ENCODE measurements at regions not wholly inside any gene's neighbourhood (a gene's known extent, or its start where the extent isn't known, plus 50 kb on each side); places are given as distances from the start of the nearest gene placed in this dataset.

DNA sequence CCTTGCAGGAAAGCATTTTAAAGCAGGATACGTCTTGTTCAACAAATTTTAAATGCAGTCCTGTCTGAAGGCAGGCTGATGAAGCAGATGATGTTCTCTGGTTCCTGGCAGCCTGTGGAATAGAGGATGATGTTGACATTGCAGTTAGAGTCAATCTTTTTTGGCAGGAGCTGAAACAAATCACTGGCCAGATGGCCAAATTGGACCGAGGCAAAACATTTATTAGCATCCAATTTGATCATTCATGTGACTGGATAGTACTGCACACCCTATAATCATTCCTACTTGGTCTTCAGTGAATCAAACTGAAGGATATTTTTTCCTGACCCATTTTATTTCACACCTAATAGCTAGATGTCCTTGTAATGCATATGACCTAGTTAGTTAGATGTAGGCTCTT, 172.2 kb upstream of the SLC10A2 start:
- Histone ChIP-seq H3F3A (ENCODE audit: control insufficient read depth, insufficient read depth) (no peaks in the 10 kb centered on the region), H3K36me3 (ENCODE audit: control insufficient read depth, low read length) (no peaks in the 10 kb centered on the region), H3K9me3 (ENCODE audit: control insufficient read depth, insufficient read depth, low read length) (peaks cover 6% of the 10 kb centered on the region; the same call in 1 of the 2 replicates), H3K4me2 (ENCODE audit: low read length) (no peak overlapping the region), H3K4me1 (ENCODE audit: control insufficient read depth, low read length) (no peaks in the 10 kb centered on the region), H3K27ac (ENCODE audit: low read depth, low read length) (no peak overlapping the region), H3K27me3 (ENCODE audit: control insufficient read depth, low read length) (no peaks in the 10 kb centered on the region), H4K20me1 (ENCODE audit: control insufficient read depth, insufficient read depth, low read depth, low read length) (no peaks in the 10 kb centered on the region), H3K79me2 (ENCODE audit: control insufficient read depth, low read length) (no peaks in the 10 kb centered on the region), H3K4me3 (ENCODE audit: low read length) (no peak overlapping the region), H3K9me2 (replicated peaks; ENCODE audit: control insufficient read depth, low read length) (no peaks in the 10 kb centered on the region)
- TF ChIP-seq EZH2phosphoT487 (IDR thresholded peaks at IDR 0.05; ENCODE audit: borderline replicate concordance, low read length) = no peak
- TF ChIP-seq, protein P1, sequence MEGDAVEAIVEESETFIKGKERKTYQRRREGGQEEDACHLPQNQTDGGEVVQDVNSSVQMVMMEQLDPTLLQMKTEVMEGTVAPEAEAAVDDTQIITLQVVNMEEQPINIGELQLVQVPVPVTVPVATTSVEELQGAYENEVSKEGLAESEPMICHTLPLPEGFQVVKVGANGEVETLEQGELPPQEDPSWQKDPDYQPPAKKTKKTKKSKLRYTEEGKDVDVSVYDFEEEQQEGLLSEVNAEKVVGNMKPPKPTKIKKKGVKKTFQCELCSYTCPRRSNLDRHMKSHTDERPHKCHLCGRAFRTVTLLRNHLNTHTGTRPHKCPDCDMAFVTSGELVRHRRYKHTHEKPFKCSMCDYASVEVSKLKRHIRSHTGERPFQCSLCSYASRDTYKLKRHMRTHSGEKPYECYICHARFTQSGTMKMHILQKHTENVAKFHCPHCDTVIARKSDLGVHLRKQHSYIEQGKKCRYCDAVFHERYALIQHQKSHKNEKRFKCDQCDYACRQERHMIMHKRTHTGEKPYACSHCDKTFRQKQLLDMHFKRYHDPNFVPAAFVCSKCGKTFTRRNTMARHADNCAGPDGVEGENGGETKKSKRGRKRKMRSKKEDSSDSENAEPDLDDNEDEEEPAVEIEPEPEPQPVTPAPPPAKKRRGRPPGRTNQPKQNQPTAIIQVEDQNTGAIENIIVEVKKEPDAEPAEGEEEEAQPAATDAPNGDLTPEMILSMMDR (IDR thresholded peaks at IDR 0.05; ENCODE audit: low read depth, low read length, poor library complexity, severe bottlenecking) = no peak

GRCh38 chr13:103236213-103236612, 170.0 kb upstream of the SLC10A2 start:
- H3K9me2 ChIP-seq (replicated peaks; ENCODE audit: control insufficient read depth, low read length) = no peaks in the 10 kb centered on the region
- H3K4me3 ChIP-seq (ENCODE audit: low read length) = no peak overlapping the region
- H3F3A ChIP-seq (ENCODE audit: control insufficient read depth, insufficient read depth) = no peaks in the 10 kb centered on the region
- H3K4me1 ChIP-seq (ENCODE audit: control insufficient read depth, low read length) = no peaks in the 10 kb centered on the region
- no peaks in the 10 kb centered on the region for H3K79me2 ChIP-seq (ENCODE audit: control insufficient read depth, low read length)
- no peaks in the 10 kb centered on the region for H4K20me1 ChIP-seq (ENCODE audit: control insufficient read depth, insufficient read depth, low read depth, low read length)
- no peak overlapping the region for H3K4me2 ChIP-seq (ENCODE audit: low read length)
- no peaks in the 10 kb centered on the region for H3K27me3 ChIP-seq (ENCODE audit: control insufficient read depth, low read length)
- TF ChIP-seq EZH2phosphoT487 (IDR thresholded peaks at IDR 0.05; ENCODE audit: borderline replicate concordance, low read length) = no peak
- TF ChIP-seq, protein P1 (IDR thresholded peaks at IDR 0.05; ENCODE audit: low read depth, low read length, poor library complexity, severe bottlenecking) = no peak
- H3K36me3 ChIP-seq (ENCODE audit: control insufficient read depth, low read length) = no peaks in the 10 kb centered on the region
- no peak overlapping the region for H3K27ac ChIP-seq (ENCODE audit: low read depth, low read length)
- H3K9me3 ChIP-seq (ENCODE audit: control insufficient read depth, insufficient read depth, low read length) = peaks cover 11% of the 10 kb centered on the region; the same call in 1 of the 2 replicates

- Histone ChIP-seq H3F3A (ENCODE audit: control insufficient read depth, insufficient read depth) (no peaks in the 10 kb centered on the region), H3K4me1 (ENCODE audit: control insufficient read depth, low read length) (no peaks in the 10 kb centered on the region), H3K4me2 (ENCODE audit: low read length) (no peak overlapping the region), H3K27ac (ENCODE audit: low read depth, low read length) (no peak overlapping the region), H3K9me3 (ENCODE audit: control insufficient read depth, insufficient read depth, low read length) (peaks cover 14% of the 10 kb centered on the region; the same call in 1 of the 2 replicates), H3K36me3 (ENCODE audit: control insufficient read depth, low read length) (no peaks in the 10 kb centered on the region), H3K4me3 (ENCODE audit: low read length) (no peak overlapping the region), H4K20me1 (ENCODE audit: control insufficient read depth, insufficient read depth, low read depth, low read length) (no peaks in the 10 kb centered on the region), H3K79me2 (ENCODE audit: control insufficient read depth, low read length) (no peaks in the 10 kb centered on the region), H3K27me3 (ENCODE audit: control insufficient read depth, low read length) (no peaks in the 10 kb centered on the region), H3K9me2 (replicated peaks; ENCODE audit: control insufficient read depth, low read length) (no peaks in the 10 kb centered on the region)
- TF ChIP-seq, protein P1 (IDR thresholded peaks at IDR 0.05; ENCODE audit: low read depth, low read length, poor library complexity, severe bottlenecking) = no peak
Measured at GRCh38 chr13:103229674-103230073, 163.5 kb upstream of the SLC10A2 start.

- H3K4me3 ChIP-seq (ENCODE audit: low read length) = no peak overlapping the region
- no peaks in the 10 kb centered on the region for H3K4me1 ChIP-seq (ENCODE audit: control insufficient read depth, low read length)
- no peak for TF ChIP-seq EZH2phosphoT487 (IDR thresholded peaks at IDR 0.05; ENCODE audit: borderline replicate concordance, low read length)
- TF ChIP-seq, protein P1 (IDR thresholded peaks at IDR 0.05; ENCODE audit: low read depth, low read length, poor library complexity, severe bottlenecking) = no peak
- H3K9me3 ChIP-seq (ENCODE audit: control insufficient read depth, insufficient read depth, low read length) = no peaks in the 10 kb centered on the region
- no peaks in the 10 kb centered on the region for H3K9me2 ChIP-seq (replicated peaks; ENCODE audit: control insufficient read depth, low read length)
- no peaks in the 10 kb centered on the region for H3K36me3 ChIP-seq (ENCODE audit: control insufficient read depth, low read length)
- H3F3A ChIP-seq (ENCODE audit: control insufficient read depth, insufficient read depth) = no peaks in the 10 kb centered on the region
- H3K27ac ChIP-seq (ENCODE audit: low read depth, low read length) = no peak overlapping the region
- no peaks in the 10 kb centered on the region for H3K79me2 ChIP-seq (ENCODE audit: control insufficient read depth, low read length)
- H3K4me2 ChIP-seq (ENCODE audit: low read length) = no peak overlapping the region
- H4K20me1 ChIP-seq (ENCODE audit: control insufficient read depth, insufficient read depth, low read depth, low read length) = no peaks in the 10 kb centered on the region
- H3K27me3 ChIP-seq (ENCODE audit: control insufficient read depth, low read length) = no peaks in the 10 kb centered on the region
Measured at GRCh38 chr13:103224804-103225203, 158.6 kb upstream of the SLC10A2 start.
